NCI-H1694 treated with DMSO at 0.1 percent for 48 hours (cell line): ENCODE measurements at regions not wholly inside any gene's neighbourhood (a gene's known extent, or its start where the extent isn't known, plus 50 kb on each side); places are given as distances from the start of the nearest gene placed in this dataset.

ENCODE experiments used
- DNase-seq: peaks from one replicate; lab custom pipeline; 2025; lab: John Stamatoyannopoulos, UW

- peak; percentile 56 for DNase-seq
Measured at GRCh38 chr9:119639287-119639955, 270.2 kb upstream of the BRINP1 start.

- no peak for DNase-seq
Measured at GRCh38 chr9:119634006-119634405, 264.8 kb upstream of the BRINP1 start.

- DNase-seq = no peak
Measured at GRCh38 chr9:119611565-119611964, 242.3 kb upstream of the BRINP1 start.

- DNase-seq = no peak
Measured at GRCh38 chr9:119609277-119609971, 240.2 kb upstream of the BRINP1 start.

- DNase-seq = no peak
Measured at GRCh38 chr9:119601632-119602031, 232.4 kb upstream of the BRINP1 start.

- DNase-seq = no peak
Measured at GRCh38 chr9:119597499-119597898, 228.3 kb upstream of the BRINP1 start.

GRCh38 chr9:119596703-119597102 lies 227.5 kb upstream of the BRINP1 start:
- DNase-seq = no peak

- peak; percentile 41 for DNase-seq
Measured at GRCh38 chr9:119588874-119589744, 219.9 kb upstream of the BRINP1 start.

- DNase-seq = no peak
Measured at GRCh38 chr9:119577881-119578280, 208.6 kb upstream of the BRINP1 start.

- DNase-seq = no peak
Measured at GRCh38 chr9:119559986-119560385, 190.8 kb upstream of the BRINP1 start.

GRCh38 chr9:119559056-119559455 lies 189.8 kb upstream of the BRINP1 start:
- DNase-seq = no peak

GRCh38 chr9:119556129-119556875 lies 187.1 kb upstream of the BRINP1 start:
- peak; percentile 76 for DNase-seq

GRCh38 chr9:119544492-119544891 lies 175.3 kb upstream of the BRINP1 start:
- DNase-seq = no peak

GRCh38 chr9:119537138-119537537 lies 167.9 kb upstream of the BRINP1 start:
- no peak for DNase-seq

GRCh38 chr9:119533504-119533903 lies 164.3 kb upstream of the BRINP1 start:
- DNase-seq = no peak

- no peak for DNase-seq
Measured at GRCh38 chr9:119526698-119527097, 157.5 kb upstream of the BRINP1 start.

- no peak for DNase-seq
Measured at GRCh38 chr9:119523508-119523907, 154.3 kb upstream of the BRINP1 start.

- DNase-seq = no peak
Measured at GRCh38 chr9:119522381-119522780, 153.1 kb upstream of the BRINP1 start.

- no peak for DNase-seq
Measured at GRCh38 chr9:119509291-119509905, 140.2 kb upstream of the BRINP1 start.

GRCh38 chr9:119501374-119501773 lies 132.1 kb upstream of the BRINP1 start:
- no peak for DNase-seq

GRCh38 chr9:119500072-119500771 lies 131.0 kb upstream of the BRINP1 start:
- no peak for DNase-seq
